ENCODE measurements at regions not wholly inside any gene's neighbourhood (a gene's known extent, or its start where the extent isn't known, plus 50 kb on each side); places are given as distances from the start of the nearest gene placed in this dataset.

DNA sequence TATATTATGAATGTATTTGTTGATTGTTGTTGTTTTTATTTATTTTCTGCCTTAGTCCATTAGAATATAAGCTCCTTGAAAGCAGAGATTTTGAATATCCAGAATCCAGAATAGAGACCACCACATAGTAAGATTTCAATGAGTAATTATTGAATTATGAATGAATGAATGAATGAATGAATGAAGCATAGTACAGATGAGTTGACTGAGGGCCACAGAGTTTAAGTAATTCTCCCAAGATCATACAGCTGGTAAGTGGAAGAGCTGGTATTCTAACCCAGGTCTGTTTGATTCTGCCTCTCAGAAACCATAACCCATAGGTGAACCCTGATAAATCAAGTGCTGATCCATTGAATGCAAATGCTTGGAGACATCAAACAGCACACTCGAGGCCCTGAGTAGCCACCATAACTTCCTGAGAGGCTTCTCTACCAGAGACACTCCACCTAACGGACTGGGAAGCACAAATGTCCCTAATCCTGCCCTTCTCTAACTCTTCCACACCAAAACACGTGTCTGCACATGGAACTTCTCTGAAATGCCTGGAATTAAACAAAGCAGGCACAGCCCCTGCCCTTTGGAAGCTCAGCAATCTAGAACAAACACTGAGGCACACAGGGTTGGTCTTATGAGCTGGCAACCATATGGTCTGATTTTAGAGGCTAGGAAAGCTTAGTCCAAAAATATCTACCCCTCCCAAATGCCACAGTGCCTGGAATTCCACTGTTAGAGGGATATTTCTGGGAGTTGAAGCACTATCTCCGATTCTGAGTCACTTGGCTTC lies 190.1 kb downstream of the FOXO1 start:
- DNase-seq (ENCODE audit: low read depth in 3 of 3) = no peak

DNA sequence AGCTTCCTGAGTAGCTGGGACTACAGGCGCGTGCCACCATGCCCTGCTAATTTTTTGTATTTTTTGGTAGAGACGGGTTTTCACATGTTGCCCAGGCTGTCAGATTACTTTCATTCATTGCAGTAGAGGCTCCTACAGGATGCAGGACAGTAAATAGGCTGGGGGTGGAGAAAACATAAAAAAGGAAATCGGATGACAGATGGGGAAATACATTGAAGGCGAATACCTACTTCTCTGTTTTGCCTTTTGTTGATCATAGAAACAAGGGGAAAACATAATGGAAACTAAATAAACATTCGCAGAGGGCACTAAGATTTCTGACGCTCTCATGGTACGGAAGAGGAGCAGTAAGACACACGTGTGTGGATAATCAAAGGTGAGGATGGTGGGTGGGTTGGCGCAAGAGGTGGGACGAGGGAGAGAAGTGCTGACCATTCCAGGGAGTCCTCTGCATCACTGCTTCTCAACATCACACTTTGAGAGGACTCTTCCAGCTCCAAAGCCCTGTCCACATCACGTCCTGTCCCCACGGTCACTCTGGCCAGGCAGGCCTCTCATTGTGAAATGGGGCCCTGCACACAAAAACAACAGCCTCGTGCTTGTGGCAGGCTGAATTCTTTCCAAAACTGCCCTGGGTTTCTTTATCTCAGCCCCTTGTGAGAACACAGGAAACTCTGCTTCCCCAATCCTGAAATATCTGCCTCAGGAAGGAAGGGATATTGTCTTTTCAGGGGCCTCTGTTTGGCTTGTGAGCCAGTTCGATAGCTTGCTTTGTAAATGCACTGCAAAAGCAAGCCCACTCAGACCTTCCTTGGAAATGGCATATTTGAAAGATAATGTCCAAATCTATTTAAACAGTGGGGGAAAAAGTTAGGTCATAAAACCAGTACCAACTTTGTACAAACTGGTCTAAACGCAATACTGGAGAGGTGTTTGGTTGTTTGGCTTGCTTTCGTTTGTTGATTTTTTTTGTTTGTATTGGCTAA lies 188.5 kb downstream of the FOXO1 start:
- DNase-seq (ENCODE audit: low read depth in 3 of 3) = no peak

DNA sequence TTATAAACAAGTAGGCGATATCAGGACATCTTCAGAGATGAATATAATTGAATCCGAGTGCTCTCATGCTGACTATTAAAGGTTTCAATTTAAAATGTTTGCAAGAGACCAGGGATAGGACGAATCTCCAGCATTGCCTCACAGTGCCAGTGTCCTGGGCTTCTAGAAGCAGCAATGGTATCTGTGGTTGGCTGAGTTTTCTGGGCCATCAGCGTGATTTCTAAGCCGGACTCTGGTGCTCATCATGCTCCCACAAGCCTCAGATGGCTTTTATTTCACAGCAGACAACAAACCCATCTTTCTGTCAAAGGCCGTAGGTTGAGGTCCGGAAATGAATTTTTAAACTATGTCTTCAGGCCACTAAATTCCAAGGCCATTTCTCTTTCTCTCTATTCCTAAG lies 187.7 kb downstream of the FOXO1 start:
- no peak for DNase-seq (ENCODE audit: low read depth in 3 of 3)

DNA sequence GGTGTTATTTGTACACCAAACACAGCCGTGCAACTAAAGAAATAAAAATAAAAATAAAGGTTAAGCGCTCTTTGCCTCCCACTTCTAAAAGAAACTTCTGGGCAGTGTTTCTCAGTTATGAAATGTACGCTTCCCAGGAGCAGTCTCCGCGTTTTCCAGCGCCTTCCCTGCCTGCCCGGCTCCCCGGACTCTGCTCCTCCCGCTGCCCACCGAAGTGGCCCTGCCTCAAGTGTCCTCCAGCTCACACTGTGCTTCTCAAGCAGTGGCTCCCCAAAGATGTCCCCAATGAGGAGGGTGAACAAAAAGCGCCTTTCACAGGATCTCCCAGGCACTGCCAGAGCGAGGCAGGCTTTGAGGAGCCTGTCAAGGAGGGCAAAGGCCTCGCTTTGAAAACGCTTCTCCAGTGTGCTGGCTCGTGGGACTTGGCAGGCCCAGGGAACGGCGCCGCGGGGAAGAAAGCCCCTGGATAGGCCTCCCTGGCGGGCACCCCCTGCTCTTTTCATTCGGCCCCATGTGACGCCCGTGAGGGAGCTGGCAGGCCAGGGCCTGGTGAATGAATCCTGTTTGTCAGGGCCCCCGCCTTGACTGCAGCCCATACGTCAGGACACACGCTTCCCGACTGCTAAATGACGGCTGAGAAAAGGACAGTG lies 187.1 kb downstream of the FOXO1 start:
- DNase-seq (ENCODE audit: low read depth in 3 of 3) = no peak

DNA sequence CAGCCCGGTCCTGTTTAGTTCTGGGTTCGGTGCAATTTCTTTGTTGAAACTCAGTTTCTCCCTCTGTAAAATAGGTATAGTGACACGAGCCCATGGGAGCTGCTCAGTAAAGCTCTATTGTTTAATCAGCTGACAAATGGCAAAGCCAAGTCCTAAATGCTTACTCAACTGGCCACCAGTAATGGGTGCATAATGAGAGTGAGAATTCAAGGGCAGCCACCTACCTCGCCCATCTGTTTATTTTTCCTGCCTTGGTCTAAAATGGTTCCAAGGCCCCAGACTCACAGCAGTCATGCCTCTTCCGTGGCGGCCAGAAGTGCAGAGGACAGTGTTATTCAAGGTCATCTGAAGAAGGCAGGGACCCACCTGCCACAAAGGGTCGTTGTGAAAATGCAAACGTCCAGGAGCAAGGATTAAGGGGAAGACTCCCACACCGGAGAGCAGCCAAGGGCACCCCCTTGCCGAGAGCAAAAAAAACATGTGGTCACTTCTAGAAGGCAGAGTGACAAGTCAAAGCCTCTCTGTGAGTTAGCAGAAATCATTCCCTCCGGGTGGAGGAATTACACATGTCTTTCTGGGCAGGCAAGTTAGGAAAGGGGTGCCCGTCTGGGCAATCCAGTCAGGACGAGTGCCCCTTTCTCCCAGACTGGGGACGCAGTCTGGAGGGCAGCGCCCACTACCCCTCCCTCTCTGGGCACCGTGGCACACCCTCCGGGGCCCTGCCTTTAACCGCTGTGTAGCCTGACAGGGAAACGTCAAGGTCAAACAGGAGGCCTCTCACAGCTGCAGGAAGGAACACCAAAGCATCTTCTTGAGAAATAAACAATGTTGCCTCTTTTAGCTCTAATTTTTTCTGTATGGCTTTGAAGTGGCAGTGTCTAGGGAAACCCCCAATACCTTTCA lies 186.2 kb downstream of the FOXO1 start:
- DNase-seq (ENCODE audit: low read depth in 3 of 3) = no peak

DNA sequence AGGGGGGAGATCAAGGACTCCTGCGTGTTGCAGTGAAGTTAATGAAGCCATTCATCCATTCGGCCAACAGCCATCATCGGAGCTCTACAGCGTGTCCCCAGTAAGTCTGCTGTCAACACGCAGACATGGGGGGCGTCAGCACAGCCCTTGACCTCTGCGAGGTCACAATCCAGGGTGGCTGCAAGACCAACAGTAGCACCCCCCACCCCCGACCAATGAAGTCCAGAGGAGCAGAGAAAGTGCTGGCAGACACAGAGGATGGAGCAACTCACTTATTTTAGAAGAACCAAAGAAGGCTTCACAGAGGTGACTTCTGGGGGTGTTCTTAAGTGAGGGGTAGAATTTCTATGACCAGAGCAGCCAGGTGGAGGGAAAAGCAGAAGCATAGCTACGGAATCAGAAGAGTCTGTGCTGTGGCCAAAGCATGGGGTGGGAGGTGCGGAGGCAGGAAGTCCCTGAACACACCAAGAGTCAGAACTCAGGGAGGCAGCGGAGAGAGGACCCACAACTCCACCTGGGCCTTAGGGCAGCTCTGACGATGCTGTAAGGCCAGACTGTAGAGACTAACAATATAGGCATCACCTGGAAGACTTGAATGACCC lies 185.4 kb downstream of the FOXO1 start:
- DNase-seq (ENCODE audit: low read depth in 3 of 3) = no peak

DNA sequence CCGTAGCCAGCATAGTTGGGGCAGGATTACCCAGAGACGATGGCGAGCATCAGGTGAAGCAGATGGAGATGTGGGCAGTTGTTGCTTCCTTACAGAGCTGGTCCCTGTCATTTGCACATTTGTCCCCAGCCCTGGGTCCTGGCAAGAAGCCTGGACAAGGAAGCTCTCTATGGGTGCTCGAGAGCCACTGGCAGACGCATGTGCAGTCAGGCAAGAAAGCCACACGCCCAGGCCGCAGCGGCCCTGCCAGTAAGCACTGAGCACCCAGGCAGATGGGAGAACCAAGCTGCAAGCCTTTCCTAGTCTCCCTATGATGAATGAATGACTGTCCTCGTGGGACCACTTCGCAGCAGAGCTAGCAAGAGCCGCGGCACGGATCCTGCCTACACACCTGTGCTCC lies 182.8 kb downstream of the FOXO1 start:
- DNase-seq (ENCODE audit: low read depth in 3 of 3) = no peak

DNA sequence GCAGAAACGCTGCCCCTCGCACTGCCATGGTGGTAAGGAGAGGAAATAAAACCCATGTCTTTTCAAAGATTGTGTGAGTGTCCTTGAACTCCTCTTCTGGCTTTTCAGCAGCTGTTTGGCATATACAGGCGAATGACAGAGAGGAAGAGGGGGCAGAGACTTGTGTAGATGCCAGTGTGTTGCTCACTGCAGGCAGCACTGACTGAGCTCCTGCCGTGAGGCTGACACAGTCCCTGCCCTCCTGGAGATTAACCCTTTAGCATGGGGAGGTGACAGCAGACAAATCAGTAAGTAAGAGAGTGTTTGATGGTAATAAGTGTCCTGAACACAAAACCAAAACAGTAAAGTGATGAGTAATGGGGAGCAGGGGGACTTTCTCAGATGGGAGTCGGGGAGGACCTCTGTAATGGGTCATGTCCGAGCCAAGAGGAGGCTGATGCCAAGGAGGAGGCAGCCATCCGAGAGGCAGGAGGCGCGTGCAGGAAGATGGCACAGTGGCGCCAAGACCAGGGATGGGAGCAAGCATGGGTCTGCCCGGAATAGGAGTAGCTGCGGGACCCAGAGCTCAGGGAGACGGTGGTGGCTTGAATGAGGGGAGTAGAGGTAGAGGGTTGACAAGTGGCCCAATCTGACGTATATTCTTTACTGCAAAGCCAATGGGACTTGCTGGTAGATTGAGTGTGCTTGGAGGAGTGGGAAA lies 182.2 kb downstream of the FOXO1 start:
- no peak for DNase-seq (ENCODE audit: low read depth in 3 of 3)

DNA sequence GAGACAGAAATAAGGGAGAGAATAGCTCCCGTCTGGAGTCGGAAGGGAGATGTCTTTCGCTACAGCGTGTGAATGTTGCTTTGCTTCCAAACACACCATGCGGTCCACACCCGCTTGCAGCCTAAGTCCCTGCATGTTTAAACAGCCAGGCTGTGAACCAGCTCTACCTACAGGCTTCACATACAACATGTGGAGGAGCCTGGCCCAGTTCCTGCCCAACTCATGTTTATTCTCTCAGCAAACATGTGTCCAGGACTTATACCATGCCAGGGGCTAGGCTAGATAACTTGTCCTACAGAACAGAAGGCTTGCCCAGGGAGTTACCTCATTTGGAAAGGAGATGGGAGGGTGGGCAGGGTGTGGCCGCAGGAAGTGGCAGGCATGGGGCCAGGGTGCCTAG lies 181.5 kb downstream of the FOXO1 start:
- no peak for DNase-seq (ENCODE audit: low read depth in 3 of 3)

DNA sequence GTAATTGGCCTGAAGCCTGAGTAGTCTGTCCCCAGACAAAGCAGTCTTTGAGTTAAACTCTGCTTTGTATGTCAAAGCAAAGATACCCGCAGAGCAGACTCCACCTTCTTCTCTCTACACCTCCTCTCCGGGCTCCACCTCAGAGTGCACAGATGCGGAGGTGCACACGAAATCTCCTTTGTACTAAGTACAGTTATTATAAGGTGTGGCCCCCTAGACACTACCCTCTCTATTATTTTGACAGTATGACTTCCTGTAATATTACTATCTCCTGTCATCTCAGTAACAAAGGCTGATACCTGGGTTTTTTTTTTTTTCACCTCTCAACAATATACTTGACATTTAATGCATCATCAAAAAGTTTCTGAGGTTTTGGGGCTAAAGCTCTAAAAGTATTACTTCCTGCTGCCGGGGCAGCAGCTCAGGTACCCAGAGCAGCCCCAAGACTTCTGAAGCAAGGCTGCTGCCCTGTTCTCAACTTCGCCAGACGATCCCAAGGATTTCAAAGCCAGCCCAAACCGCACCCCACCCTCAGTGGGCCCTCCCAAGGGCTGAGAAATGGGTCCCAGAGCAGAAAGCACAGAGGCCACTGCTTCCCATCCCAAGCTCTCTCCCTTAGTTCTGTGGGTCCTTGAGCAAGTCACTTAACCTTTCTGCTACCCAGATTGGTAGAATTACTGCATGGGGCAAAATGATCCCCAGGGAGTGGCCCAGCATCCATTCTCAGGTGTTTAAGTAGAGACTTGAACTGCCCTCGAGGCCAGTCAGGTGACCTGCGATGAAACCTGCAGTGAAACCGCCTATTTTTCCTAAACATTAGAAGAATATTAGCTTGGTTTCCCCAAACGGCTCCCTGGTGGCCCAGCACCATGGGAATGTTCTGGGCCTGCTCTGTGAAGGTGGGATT lies 180.6 kb downstream of the FOXO1 start:
- peak in 2 of 3 experiments; percentile 31 to 55 for DNase-seq (ENCODE audit: low read depth in 3 of 3)

DNA sequence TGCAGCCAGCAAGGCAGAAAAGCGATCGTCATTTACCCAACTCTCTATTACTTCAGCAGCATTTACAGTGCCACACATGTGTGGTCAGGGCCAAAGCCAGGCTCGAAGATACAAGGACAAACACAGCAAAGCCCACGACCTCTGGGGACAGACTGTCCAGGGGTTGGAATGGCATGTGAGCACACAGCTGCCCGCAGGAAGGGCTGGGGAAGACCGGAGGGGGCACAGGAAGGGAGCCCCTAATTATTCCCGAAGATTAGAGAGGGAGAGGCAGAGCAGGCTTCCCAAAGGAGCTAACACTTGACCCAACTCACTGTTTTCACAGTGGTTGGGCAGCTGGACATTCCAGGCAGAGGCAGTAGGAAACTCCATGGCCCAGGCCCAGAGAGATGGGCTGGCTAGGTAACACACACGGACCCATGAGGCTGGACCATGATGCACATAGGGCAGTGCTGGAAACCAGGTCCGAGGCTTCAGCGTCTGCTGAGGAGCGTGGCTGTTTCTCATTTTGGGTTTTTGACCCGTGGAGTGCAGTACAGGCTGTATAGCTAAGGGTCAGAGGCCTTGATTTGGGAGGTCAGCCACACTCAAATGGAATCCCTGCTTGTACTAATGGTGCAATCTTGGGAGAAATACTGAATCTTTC lies 179.8 kb downstream of the FOXO1 start:
- DNase-seq (ENCODE audit: low read depth in 3 of 3) = no peak

DNA sequence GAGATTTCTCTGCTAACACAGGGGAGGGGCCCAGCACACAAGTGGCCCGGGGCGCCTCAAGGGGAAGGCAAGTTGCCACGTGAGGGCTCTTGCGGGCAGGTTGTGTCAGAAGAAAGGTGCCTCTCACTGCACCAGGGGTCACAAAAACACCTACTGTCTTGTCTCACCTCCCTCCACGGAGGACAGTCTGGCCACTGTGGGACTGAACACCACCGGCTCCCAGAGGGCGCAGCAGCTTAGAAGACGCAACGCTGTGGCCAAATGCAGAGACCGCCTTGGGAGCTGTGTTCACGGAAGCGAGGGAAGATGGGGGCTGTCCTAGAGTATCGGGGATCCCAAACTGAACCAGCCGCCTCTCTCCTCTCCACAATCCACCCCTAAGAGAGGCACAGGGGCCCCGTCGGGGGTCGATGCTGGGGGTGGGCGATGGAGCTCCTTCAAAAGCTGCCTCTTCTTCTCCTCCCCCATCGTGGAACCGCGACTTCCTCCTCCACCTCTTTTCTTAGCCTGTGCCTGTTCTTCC lies 177.5 kb downstream of the FOXO1 start:
- no peak for DNase-seq (ENCODE audit: low read depth in 3 of 3)

DNA sequence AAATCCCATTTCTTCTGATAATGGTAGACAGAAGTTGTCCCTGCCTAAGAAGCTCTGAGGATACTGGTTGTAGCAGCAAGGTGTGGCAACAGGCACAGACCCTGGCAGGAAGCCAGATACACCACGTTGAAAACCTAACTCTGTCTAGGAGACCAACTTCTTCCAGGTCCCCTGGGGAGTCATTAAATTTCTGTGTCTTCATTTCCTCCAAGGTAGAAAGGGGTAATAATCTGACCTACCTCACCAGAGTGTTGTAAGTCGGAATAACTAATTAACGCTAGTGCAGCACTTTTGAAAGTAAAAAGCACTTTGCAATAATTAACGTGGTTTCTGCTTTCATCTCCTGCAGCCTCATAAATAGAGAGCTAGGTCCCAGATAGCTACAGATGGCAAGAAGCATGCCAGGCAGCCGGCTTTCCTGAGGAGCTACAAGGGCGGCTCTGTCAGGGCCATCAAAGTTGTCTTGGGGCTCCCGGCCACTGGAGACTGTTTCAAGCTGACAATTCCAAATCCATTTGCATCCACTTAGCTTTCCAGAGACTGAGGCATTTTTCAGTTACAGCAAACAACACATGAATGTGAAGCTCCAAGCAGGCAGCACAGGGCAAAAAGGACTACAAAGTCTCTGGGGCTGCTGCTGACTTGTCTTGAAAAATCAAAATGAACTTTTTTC lies 176.2 kb downstream of the FOXO1 start:
- DNase-seq (ENCODE audit: low read depth in 3 of 3) = peak in 1 of 3 experiments; percentile 43

DNA sequence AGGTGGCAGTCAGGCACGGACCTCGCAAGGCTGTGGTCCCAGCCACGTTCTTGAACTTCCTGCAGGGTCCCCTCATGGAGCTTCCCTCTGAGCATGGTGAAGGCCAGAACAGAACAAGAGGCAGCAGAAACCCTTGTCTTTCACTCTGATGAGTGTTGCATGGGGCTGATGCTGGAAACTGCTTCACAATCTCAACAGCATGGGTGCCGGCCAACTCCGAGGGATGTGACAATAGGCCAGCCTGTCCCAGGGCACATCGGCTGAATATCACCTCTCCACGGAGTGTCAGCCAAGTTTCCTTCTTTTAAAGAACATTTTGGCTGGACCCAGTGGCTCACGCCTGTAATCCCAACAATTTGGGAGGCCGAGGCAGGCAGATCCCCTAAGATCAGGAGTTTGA lies 173.9 kb downstream of the FOXO1 start:
- DNase-seq (ENCODE audit: low read depth in 3 of 3) = no peak

DNA sequence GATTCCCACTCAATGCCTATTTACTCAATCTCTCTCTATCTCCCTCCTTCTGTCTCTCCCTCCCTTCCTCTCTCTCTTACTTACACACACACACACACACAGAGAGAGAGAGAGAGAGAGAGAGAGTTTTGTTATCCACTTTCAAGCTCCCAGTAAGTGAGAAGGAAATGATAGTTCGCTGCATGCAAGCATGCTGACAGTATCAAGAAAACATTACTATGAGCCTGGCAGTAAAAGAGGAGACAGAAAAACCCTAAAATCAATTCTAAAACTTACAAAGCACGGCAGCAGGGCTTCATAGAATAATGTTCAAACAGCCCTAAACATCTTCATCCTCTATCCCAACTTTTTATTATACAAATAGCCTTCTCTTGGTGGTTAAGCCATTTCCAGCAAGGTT lies 171.9 kb downstream of the FOXO1 start:
- DNase-seq (ENCODE audit: low read depth in 3 of 3) = no peak

DNA sequence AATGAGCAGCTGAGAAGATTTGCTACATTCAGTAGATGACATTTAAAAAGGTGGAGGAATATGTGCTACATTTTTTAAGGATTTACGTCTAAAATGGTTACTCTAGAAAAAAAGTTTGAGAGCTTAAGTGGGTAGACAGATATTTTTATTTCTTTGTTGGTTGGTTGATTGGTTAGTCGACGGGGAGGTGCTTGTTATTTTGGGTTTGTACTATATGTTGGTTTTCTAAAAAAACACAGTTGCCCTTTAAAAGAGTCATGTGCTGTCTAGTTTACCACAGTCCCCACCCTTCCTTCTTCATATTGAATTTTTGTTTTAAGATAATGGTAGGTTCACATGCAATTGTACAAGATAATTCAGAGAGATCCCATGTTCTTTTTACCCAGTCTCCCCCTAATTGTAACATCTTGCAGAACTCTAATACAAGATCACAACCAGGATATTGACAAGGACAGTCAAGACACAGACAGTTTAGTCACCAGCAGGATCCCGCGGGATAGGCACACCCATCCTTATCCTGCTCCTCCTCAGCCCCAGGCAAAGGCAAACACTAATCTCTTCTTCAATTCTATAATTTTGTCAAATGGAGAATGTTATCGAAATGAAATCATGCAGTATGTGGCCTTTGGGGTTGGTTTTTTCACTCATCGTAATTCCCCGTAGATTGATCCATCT lies 171.4 kb downstream of the FOXO1 start:
- DNase-seq (ENCODE audit: low read depth in 3 of 3) = no peak

DNA sequence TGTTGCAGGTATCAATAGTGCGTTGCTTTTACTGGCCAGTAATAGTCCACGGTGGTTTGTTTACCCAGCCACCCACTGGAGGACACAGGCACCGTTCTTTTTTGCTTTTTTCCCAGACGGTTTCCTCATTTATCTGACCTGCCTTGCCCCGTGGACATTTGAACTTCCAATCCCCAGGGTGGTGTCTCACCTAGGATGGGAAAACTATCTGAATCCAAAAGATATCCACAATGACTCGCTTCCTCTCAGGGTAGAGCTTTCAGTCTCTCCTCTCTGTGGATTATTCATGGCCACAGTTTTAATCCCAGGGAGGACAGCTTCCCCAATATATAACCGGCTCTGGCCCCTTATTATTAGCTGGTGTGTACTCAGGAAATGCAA lies 170.8 kb downstream of the FOXO1 start:
- DNase-seq (ENCODE audit: low read depth in 3 of 3) = no peak
